Activated CD4-positive, alpha-beta T cell treated with anti-CD3 and anti-CD28 coated beads, Interleukin-2, Interleukin-6, amounts not matched to agents 100 ng/mL and 50 ng/mL, durations not matched to agents 16 hours and 8 hours (primary cell): ENCODE measurements at regions not wholly inside any gene's neighbourhood (a gene's known extent, or its start where the extent isn't known, plus 50 kb on each side); places are given as distances from the start of the nearest gene placed in this dataset.

Experiments used
- DNase-seq: peaks from one replicate; pipeline ENCODE4 v3.0.0-alpha.2; 2020

DNA sequence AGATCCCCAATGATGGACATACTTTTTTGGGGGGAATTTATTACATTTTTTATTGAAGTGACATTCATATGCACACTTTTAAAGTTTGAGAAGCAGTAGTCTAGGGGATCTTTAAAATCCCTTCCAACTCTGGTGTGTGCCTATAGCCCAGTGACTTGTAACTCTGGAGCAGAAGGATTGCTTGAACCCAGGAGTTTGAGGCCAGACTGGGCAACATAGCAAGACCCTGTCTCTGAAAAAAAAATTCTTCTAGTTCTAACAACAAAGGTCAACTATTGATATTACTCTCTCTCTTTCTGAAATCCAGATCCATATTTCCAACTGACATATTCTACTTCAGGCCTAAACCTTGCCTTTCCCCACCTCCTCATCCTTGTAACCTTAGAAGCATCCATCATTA, 148.2 kb upstream of the SPRY4 start:
- no peak for DNase-seq

DNA sequence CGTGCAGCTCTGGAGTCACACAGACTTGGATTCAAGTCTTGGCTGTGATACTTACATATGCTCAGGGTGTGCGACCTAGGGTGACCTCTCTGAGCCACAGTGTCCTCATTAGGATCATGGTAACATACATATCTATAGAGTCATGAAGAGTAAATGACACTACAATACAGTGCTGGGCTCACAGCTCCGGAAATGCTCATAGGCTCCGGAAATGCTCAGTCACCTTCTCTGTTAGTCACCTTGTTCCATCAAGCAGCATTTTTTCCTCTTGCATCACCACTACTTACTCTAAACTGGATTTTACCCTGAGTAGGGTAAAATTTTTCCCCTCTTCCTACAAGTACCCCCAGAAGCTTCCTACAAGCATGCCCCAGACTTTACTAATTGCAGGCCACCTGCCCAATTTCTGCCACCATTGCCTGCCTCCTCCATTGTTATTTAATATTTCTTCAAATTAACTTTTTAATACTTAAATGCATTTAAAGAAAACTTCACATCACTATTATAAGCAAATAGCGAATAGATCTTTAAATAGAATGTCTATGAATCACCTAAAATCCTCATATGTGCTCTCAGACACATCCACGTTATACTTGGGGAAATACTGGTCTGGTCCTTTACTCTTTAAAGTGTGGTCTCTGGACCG, 147.6 kb upstream of the SPRY4 start:
- peak; percentile 77 for DNase-seq

DNA sequence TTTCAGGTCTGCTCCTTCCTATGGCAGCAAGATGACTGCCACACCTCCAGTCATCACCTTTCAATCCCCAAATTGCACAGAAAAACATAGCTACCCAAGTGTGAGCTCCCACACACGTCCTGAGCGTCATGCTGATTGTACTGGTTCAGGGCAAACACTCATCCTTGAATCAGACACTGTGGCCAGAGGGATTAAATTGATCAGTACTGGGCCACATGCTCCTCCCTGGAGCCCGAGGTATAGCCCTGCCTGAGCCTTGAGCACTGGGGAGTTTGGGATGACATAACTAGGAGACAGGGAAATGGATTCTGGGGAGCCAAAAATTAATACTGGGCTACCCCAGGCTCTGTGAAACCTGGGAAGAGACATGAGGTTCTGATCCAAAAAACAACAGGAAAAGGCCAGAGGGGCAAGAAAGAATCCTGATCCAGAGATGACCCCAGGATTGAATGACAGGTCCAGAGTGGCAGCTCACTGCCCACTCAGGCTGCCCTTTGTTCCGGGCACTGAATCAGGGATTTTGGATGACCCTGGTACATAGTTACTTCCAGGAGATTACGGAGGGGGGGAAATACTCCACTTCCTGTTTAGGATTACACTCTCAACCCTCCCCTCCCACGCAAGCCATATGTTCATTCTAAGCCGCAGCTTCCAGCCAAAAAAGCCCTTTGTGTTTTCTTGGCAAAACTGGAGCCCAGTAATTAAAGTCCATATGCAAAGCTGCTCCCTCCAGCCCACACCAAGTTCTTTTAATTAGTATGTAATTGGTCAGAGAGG, 141.6 kb upstream of the SPRY4 start:
- DNase-seq = no peak

- DNase-seq = no peak
Observed at GRCh38 chr5:142465476-142465875, 140.7 kb upstream of the SPRY4 start.

DNA sequence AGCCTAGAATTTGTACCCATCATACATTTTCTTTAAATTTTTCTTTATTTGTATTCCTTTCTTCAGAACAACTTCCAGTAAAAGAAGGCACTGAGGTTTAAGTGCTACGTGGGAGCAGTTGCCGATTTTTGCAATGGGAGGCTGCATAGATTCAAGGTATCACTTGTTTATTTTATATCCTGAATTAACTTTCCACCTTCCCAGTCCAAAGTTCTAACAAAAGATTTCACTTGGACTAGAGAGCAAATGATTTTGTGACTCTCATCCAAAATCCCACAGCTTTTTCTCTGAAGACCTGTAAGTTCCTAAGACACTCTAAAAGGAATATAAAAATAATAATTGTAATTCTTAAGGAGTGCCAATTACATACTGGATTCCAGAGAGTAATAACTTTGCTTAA, 139.1 kb upstream of the SPRY4 start:
- DNase-seq = no peak

GRCh38 chr5:142461028-142461590, 136.3 kb upstream of the SPRY4 start:
- DNase-seq = no peak

DNA sequence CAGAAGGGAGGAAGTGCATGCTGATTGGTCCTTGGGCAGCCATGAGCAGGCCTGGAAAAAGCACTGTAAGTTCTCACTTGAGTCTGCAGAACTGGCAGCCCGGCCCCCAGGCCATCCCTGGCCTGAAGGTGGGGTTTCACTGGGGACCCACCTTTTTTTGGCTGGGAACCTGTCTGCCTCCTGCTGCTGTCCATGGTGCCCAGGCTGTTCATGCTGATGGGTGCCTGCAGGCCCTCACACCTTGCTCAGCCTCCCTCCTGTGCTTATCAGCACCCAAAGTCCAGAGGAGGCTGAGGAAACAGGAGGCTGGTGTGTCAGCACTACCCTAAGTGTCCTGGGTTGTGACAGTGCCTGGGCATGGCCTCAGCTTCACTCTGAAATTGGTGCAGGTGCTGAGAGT, 134.4 kb upstream of the SPRY4 start:
- no peak for DNase-seq

DNA sequence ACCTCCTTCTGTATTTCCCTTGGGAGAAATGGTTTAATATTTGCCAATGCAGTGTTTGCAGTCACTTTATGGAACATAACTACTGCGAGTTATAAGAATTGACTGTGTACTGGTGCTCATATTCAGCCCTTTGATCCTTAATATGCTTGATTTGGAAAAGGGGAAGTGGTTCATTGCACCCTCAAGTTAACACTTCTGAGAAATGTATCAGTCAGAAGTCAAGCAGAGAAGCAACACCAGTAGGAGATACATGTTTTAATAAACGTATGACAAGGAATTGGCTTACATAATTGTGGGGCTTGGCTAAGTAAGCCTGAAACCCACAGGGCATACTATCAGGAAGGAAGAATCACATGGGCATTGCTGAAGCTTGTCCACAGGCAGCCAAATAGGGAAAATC, 131.0 kb upstream of the SPRY4 start:
- DNase-seq = no peak

- DNase-seq = no peak
Observed at GRCh38 chr5:142453932-142454331, 129.1 kb upstream of the SPRY4 start.

DNA sequence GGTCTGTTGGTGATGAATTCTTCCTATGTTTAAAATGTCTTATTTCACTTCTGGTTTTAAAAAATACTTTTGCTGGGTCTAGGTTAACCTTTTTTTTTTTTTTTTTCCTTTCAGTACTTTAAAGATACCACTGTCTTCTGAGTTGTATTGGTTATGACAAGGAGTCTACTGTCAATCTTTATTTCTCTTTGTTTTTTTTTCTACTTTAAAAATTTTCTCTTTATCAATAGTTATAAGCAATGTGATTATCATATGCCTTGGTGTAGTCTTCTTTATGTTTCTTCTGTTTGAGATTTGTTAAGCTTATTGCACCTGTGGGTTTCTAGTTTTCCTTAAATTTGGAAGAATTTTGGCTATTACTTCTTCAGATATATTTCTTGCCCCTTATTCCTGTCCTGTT, 125.6 kb upstream of the SPRY4 start:
- no peak for DNase-seq

DNA sequence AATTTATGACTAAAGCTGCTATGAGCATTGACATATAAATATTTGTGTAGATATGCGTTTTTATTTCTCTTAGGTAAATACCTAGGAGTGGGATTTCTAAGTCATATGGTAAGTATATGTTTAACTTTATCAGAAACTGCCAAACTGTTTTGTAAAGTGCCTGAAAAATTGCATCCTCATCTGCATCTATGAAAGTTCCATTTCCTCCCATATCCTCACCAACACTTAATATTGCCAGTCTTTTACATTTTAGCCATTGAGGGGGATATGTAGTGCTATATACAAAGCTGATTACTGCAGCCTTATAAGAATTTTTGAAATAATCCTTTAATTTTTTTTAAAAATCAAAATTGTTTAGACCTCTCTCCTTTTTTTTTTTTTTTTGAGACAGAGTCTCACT, 123.1 kb upstream of the SPRY4 start:
- no peak for DNase-seq

DNA sequence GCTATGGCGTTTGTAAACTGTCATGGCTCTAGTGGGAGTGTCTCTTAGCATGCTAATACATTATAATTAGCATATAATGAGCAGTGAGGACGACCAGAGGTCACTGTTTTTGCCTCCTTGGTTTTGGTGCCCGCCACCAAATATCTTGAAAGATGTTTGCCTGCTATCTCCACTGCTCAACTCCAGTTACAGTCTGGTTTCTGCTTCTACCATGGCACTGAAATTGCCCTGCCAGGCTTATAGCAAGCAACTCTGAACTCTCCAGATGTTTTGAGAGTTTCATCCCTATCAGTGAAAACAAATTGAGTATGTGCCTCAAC, 122.1 kb upstream of the SPRY4 start:
- no peak for DNase-seq

DNA sequence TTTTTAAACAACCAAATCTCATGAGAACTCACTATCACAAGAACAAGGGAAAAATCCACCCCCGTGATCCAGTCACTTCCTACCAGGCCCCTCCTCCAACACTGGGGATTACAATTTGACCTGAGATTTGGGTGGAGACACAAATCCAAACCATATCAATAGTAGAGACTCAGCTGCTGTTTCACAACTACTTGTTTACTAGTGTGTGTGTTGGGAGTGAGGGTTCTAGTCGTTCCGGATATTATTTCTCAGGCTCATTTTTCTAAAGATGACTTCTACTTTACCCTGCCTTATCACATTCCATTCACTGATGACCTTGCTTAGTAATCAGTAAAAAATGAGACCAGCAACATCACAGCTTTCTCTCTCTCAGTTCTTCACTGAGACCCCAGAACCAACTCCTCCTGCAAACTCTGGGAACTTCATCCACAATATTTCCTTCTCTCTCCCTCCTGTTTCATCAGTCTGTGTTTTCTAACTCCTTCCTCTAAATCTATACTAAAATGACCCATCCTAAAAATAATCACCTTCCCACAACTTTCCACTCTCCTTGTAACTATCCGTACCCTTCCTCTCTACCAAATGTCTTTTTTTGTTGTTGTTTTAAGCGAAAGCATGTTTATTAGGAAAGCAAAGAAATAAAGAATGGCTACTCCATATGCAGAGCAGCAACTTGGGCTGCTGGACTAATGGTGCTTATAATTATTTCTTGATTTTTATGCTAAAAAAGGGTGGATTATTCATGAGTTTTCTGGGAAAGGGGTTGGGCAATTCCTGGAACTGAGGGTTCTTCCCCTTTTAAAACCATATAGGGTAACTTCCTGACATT, 121.5 kb upstream of the SPRY4 start:
- no peak for DNase-seq

GRCh38 chr5:142445266-142445665, 120.4 kb upstream of the SPRY4 start:
- no peak for DNase-seq

DNA sequence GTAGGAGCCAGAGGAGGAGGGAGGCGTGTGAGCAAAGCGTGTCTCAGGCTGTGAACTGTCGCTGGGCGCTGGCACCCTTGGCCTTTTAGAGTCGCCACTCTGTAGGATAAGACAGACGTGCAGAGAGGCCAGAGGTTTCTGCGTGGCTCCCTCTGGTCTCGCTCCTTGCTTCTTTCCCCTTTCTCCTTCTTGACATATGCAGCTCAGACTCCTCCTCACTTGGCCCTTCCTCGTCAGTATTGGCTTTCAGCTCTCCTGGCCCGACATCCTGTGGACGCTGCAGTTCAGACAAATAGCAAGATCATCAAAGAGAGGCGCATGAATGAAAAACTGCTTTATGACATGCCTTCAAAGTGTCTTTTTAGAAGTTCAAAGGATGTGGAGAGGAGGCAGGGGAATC, 116.8 kb upstream of the SPRY4 start:
- peak; percentile 16 for DNase-seq

DNA sequence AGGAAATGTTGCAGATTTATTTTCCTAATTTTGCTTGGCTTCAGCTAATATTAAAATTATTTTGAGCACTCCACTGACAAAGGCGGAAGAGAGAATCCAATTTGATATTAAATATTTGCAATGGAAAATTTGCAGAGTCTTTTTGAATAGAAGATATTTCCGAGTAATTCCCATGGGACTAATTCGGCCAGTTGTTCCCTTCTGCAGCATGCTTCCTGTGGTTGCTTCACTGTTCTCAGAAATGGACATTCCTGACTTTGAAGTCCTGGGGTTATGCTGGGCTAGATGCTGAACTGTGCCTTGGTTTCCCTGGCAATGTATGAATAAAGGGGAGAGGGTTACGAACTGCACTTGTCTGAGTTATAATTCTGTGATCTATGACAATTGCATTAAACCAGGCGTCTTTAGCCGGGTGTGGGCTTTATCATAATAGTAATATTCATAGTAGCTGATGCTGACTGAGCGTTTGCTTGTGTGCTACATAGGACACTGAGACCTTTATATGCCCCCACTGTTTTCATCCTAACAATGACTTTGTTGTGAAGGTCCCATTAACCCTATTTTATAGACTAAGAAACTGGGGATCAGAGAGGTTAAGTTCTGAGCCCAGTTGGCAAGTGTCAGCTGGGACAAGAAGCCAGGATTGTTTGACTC, 114.5 kb upstream of the SPRY4 start:
- no peak for DNase-seq

DNA sequence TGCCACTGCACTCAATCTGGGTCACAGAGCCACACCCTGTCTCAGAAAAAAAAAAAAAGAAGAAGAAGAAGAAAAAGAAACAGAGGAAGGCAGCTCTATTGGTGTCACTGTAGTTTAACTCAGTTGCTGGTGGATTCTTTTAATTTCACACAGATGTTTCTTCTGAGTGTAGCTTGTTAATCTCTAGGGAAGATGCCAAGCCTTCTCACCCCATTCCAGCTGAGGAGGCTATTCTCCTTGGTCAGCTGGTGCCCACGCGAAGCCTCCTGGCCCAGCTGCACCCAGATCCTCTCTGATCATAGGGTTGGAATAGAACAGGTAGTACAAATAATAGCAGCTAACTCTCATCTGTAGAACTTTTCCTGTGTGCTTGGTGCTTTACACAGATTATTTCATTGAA, 113.8 kb upstream of the SPRY4 start:
- DNase-seq = no peak

DNA sequence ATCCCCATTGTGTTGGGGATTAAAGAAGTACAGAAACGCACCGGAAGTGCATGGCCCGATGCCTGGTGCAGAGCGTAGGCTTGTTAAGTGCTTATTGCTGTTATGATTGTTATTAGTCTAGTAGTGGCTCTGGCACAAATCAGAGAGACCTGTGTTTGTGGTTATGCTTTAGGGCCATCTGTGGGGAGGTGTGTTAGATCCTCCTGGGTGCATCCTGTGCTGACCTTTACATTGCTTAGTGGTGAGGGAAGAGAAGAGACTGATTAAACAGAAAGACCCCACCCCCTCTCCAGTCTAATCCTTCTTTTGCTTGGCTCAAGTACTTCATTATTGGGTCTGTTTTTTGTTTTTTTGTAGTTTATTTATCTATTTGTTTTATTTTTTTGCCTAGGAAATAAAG, 112.7 kb upstream of the SPRY4 start:
- no peak for DNase-seq

- DNase-seq = no peak
Observed at GRCh38 chr5:142435410-142436115, 110.7 kb upstream of the SPRY4 start.

DNA sequence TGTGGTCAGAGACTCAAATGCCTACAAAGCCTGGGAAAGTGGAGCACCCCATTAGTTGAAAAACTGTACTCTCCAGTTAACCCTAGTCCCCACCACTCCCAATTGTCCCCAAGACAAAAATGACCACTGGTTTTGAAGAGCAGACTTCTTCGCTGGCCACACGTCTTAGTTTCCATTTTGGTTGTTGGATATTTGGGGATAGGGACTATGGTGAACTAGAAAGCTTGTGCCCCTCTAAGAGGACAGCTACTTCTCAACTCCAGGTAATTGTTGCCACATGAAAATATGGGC, 109.4 kb upstream of the SPRY4 start:
- no peak for DNase-seq

DNA sequence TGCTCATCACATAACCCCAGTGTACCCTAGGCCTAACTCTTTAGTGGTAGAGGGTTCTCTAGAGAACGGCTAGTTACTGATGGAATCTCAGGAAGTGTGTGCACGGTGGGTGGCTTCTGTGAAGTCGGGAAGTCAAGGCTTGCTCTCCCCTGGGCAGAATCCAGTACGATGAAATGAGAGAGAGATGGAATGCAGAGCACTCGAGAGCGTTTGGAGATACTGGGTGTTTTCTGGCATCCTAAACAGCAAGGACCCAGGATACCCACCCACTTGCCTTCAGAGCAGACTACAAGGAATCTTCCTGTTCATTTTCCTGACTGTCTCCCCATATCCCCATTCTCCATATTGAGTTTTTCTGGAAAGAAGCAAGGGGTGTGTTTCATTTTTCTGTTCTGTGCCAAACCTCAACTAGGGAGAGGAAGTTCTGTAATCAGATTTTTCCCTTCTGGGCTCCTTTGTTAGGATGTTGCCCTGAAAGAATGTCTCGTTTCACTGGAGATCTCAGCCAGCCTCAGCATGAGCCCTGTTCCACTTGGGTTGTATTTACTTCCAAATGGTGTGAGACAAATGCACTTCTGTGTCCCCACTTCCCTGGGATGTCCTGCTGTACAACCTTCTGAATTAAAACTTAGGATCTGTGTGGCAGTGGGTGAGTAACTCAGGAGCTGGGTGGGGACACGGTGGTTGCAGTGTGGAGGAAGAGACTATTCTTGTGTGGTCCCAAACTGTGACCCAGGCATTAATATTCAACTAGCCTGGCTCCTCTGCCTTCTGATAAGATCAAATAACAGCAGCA, 108.9 kb upstream of the SPRY4 start:
- no peak for DNase-seq

GRCh38 chr5:142432961-142433360, 108.1 kb upstream of the SPRY4 start:
- peak; percentile 70 for DNase-seq
